ENCODE measurements at regions not wholly inside any gene's neighbourhood (a gene's known extent, or its start where the extent isn't known, plus 50 kb on each side); places are given as distances from the start of the nearest gene placed in this dataset.

- TF ChIP-seq KIAA2018 (CRISPR knock-in tag; IDR thresholded peaks at IDR 0.05; ENCODE audit: borderline replicate concordance) (no peak), ATF4 (CRISPR knock-in tag; IDR thresholded peaks at IDR 0.05) (no peak), YEATS2 (CRISPR knock-in tag; IDR thresholded peaks at IDR 0.05; ENCODE audit: borderline replicate concordance) (no peak), FOXO4 (CRISPR knock-in tag; conservative IDR thresholded peaks at IDR 0.05) (0 out of 2 replicates have a peak, but pooled peaks have one; percentile 69), NR3C1 (CRISPR knock-in tag; IDR thresholded peaks at IDR 0.05) (no peak), ASH2L (IDR thresholded peaks at IDR 0.05; ENCODE audit: insufficient read length, low read depth, low read length) (peak; percentile 47), HNRNPUL1 (IDR thresholded peaks at IDR 0.05; ENCODE audit: low read depth, low read length) (no peak), CEBPZ (IDR thresholded peaks at IDR 0.05; ENCODE audit: low read length) (no peak), ERF (CRISPR knock-in tag; IDR thresholded peaks at IDR 0.05) (peak; percentile 26; the same call in 1 of the 2 replicates), SIN3A (IDR thresholded peaks at IDR 0.05; ENCODE audit: borderline replicate concordance, low read depth, low read length) (0 out of 2 replicates have a peak, but pooled peaks have one; percentile 34), ZNF543 (CRISPR knock-in tag; IDR thresholded peaks at IDR 0.05) (no peak), SRSF1 (optimal IDR thresholded peaks at IDR 0.05; ENCODE audit: low read depth, low read length) (no peak)
These were observed 50.4 kb upstream of the CTIF start (continued) for GRCh38 chr18:48488388-48488850.

Data from HepG2 (cell line).